ENCODE measurements at regions not wholly inside any gene's neighbourhood (a gene's known extent, or its start where the extent isn't known, plus 50 kb on each side); places are given as distances from the start of the nearest gene placed in this dataset.

DNA sequence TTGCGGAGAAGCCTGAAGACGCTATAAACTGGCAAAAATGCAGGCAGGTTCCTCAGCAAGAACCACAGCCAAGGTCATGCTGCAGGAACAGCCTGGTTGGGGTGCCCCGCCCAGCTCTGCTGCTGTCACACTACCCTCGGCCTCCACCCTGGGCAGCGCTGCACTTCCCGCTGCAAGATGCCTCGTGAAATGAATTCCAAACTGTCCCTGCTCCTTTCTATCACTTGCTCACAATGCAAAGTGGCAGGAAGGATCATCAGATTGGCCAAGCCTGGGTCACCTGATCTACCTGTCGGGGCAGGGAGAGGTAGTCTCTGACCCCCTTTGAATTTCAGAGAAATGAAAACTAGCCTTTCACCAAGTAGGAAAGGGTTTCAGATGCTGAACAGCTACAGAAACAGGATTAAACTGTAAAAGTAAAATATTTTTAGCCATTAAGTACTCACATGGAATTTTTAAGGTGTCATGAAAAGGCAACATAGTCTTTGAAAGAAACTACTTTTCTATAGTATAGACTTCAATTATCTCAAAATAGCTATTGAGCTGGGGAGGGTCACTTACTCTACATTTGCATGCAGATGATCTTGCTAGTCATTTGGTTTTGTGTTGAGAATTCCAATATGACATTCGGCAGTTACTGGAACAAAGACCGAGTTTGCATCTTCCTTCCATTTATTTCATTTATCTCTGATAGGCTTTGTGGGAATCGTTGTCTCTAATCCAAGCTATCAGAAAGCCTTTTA lies 236.4 kb upstream of the ASCC3 start:
- DNase-seq (ENCODE audit: low read depth) = no peak
- TF ChIP-seq, protein P1, sequence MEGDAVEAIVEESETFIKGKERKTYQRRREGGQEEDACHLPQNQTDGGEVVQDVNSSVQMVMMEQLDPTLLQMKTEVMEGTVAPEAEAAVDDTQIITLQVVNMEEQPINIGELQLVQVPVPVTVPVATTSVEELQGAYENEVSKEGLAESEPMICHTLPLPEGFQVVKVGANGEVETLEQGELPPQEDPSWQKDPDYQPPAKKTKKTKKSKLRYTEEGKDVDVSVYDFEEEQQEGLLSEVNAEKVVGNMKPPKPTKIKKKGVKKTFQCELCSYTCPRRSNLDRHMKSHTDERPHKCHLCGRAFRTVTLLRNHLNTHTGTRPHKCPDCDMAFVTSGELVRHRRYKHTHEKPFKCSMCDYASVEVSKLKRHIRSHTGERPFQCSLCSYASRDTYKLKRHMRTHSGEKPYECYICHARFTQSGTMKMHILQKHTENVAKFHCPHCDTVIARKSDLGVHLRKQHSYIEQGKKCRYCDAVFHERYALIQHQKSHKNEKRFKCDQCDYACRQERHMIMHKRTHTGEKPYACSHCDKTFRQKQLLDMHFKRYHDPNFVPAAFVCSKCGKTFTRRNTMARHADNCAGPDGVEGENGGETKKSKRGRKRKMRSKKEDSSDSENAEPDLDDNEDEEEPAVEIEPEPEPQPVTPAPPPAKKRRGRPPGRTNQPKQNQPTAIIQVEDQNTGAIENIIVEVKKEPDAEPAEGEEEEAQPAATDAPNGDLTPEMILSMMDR (IDR thresholded peaks at IDR 0.05; ENCODE audit: insufficient read depth, low read depth, low read length) = no peak
- TF ChIP-seq EZH2 (IDR thresholded peaks at IDR 0.05; ENCODE audit: insufficient read depth, low read length) = no peak
- Histone ChIP-seq H3K4me3 (ENCODE audit: insufficient read depth, low read depth, low read length) (no peak overlapping the region), H4K20me1 (ENCODE audit: insufficient read depth, low read length) (no peaks in the 10 kb centered on the region), H3K4me2 (ENCODE audit: low read length) (no peak overlapping the region), H3K4me1 (ENCODE audit: insufficient read depth, low read length) (no peaks in the 10 kb centered on the region), H3K9ac (ENCODE audit: low read length) (no peak overlapping the region), H3K27me3 (ENCODE audit: insufficient read depth, low read length) (no peaks in the 10 kb centered on the region), H3K9me3 (ENCODE audit: insufficient read depth, low read depth, low read length) (no peaks in the 10 kb centered on the region), H3K27ac (ENCODE audit: low read depth, low read length) (no peak overlapping the region), H2AFZ (ENCODE audit: low read depth, low read length) (no peak overlapping the region), H3K36me3 (ENCODE audit: insufficient read depth, low read length) (no peaks in the 10 kb centered on the region), H3K79me2 (ENCODE audit: insufficient read depth, low read length) (no peaks in the 10 kb centered on the region)
- H3K4me3 Mint-ChIP-seq (ENCODE audit: unreplicated experiment) = no peak overlapping the region
- no peaks in the 10 kb centered on the region for H3K9me3 Mint-ChIP-seq (ENCODE audit: unreplicated experiment)
- no peaks in the 10 kb centered on the region for H3K36me3 Mint-ChIP-seq (ENCODE audit: low read depth, unreplicated experiment)
- no peak overlapping the region for H3K27ac Mint-ChIP-seq (ENCODE audit: unreplicated experiment)
- no peak for FAIRE-seq
- H3K27me3 Mint-ChIP-seq (ENCODE audit: low read depth, unreplicated experiment) = no peaks in the 10 kb centered on the region
- no peaks in the 10 kb centered on the region for H3K4me1 Mint-ChIP-seq (ENCODE audit: low read depth, unreplicated experiment)

GRCh38 chr6:101118136-101118396 lies 236.9 kb upstream of the ASCC3 start:
- FAIRE-seq = no peak
- H4K20me1 ChIP-seq (ENCODE audit: insufficient read depth, low read length) = no peaks in the 10 kb centered on the region
- no peaks in the 10 kb centered on the region for H3K9me3 Mint-ChIP-seq (ENCODE audit: unreplicated experiment)

GRCh38 chr6:101120747-101121146 lies 239.6 kb upstream of the ASCC3 start:
- no peaks in the 10 kb centered on the region for H3K4me1 Mint-ChIP-seq (ENCODE audit: low read depth, unreplicated experiment)
- no peaks in the 10 kb centered on the region for H3K27me3 ChIP-seq (ENCODE audit: insufficient read depth, low read length)
- no peaks in the 10 kb centered on the region for H3K9me3 ChIP-seq (ENCODE audit: insufficient read depth, low read depth, low read length)
- no peaks in the 10 kb centered on the region for H3K9me3 Mint-ChIP-seq (ENCODE audit: unreplicated experiment)
- H4K20me1 ChIP-seq (ENCODE audit: insufficient read depth, low read length) = no peaks in the 10 kb centered on the region
- no peak overlapping the region for H3K9ac ChIP-seq (ENCODE audit: low read length)
- FAIRE-seq = no peak
- no peak for DNase-seq (ENCODE audit: low read depth)
- no peaks in the 10 kb centered on the region for H3K36me3 ChIP-seq (ENCODE audit: insufficient read depth, low read length)
- H3K4me2 ChIP-seq (ENCODE audit: low read length) = no peak overlapping the region
- no peaks in the 10 kb centered on the region for H3K27me3 Mint-ChIP-seq (ENCODE audit: low read depth, unreplicated experiment)
- no peaks in the 10 kb centered on the region for H3K79me2 ChIP-seq (ENCODE audit: insufficient read depth, low read length)
- H3K4me1 ChIP-seq (ENCODE audit: insufficient read depth, low read length) = no peaks in the 10 kb centered on the region
- H3K4me3 Mint-ChIP-seq (ENCODE audit: unreplicated experiment) = no peak overlapping the region
- no peak overlapping the region for H3K27ac Mint-ChIP-seq (ENCODE audit: unreplicated experiment)
- no peaks in the 10 kb centered on the region for H3K36me3 Mint-ChIP-seq (ENCODE audit: low read depth, unreplicated experiment)
- TF ChIP-seq, protein P1 (IDR thresholded peaks at IDR 0.05; ENCODE audit: insufficient read depth, low read depth, low read length) = no peak
- TF ChIP-seq EZH2 (IDR thresholded peaks at IDR 0.05; ENCODE audit: insufficient read depth, low read length) = no peak
- H3K4me3 ChIP-seq (ENCODE audit: insufficient read depth, low read depth, low read length) = no peak overlapping the region
- no peak overlapping the region for H2AFZ ChIP-seq (ENCODE audit: low read depth, low read length)
- H3K27ac ChIP-seq (ENCODE audit: low read depth, low read length) = no peak overlapping the region

More at GRCh38 chr6:101118136-101118396, 236.9 kb upstream of the ASCC3 start:
- H3K36me3 Mint-ChIP-seq (ENCODE audit: low read depth, unreplicated experiment) = no peaks in the 10 kb centered on the region
- H3K4me1 Mint-ChIP-seq (ENCODE audit: low read depth, unreplicated experiment) = no peaks in the 10 kb centered on the region
- H3K4me3 ChIP-seq (ENCODE audit: insufficient read depth, low read depth, low read length) = no peak overlapping the region
- H3K9ac ChIP-seq (ENCODE audit: low read length) = no peak overlapping the region
- no peak overlapping the region for H3K4me2 ChIP-seq (ENCODE audit: low read length)
- TF ChIP-seq EZH2 (IDR thresholded peaks at IDR 0.05; ENCODE audit: insufficient read depth, low read length) = no peak
- TF ChIP-seq, protein P1 (IDR thresholded peaks at IDR 0.05; ENCODE audit: insufficient read depth, low read depth, low read length) = no peak
- H3K36me3 ChIP-seq (ENCODE audit: insufficient read depth, low read length) = no peaks in the 10 kb centered on the region
- H3K27ac Mint-ChIP-seq (ENCODE audit: unreplicated experiment) = no peak overlapping the region
- no peak overlapping the region for H3K27ac ChIP-seq (ENCODE audit: low read depth, low read length)
- H3K9me3 ChIP-seq (ENCODE audit: insufficient read depth, low read depth, low read length) = no peaks in the 10 kb centered on the region
- H3K27me3 Mint-ChIP-seq (ENCODE audit: low read depth, unreplicated experiment) = no peaks in the 10 kb centered on the region
- no peaks in the 10 kb centered on the region for H3K79me2 ChIP-seq (ENCODE audit: insufficient read depth, low read length)
- H3K4me1 ChIP-seq (ENCODE audit: insufficient read depth, low read length) = no peaks in the 10 kb centered on the region
- H3K4me3 Mint-ChIP-seq (ENCODE audit: unreplicated experiment) = no peak overlapping the region
- H3K27me3 ChIP-seq (ENCODE audit: insufficient read depth, low read length) = no peaks in the 10 kb centered on the region
- no peak for DNase-seq (ENCODE audit: low read depth)
- H2AFZ ChIP-seq (ENCODE audit: low read depth, low read length) = no peak overlapping the region
